SK-N-SH (cell line): ENCODE measurements at regions not wholly inside any gene's neighbourhood (a gene's known extent, or its start where the extent isn't known, plus 50 kb on each side); places are given as distances from the start of the nearest gene placed in this dataset.

Source experiments
- CTCF ChIA-PET: fragments of 300-600, 350-600 bp; formaldehyde crosslinking; extraction: SDS; loops from one replicate; lab custom pipeline; 2021; lab: Yijun Ruan, JAX
- POLR2A ChIA-PET: fragments of 350-600 bp; sonication (Branson Sonifier 250); formaldehyde crosslinking; extraction: SDS; loops from one replicate; lab custom pipeline; 2020; ENCODE audit warnings: antibody characterized with exemption, inconsistent platforms; lab: Yijun Ruan, JAX
- DNase-seq: peaks from one replicate; pipeline ENCODE4 v3.0.0; 2012
- H2AFZ ChIP-seq: fragments of 200-600 bp; sonication (generic); 2 replicates; pipeline ENCODE4 v1.8.1; 2016; ENCODE audit warnings: antibody characterized with exemption, mild to moderate bottlenecking, low read depth
- H3F3A ChIP-seq: fragments of 200-600 bp; sonication (generic); replicated peaks from 2 replicates; pipeline ENCODE3; 2016; ENCODE audit warnings: antibody characterized with exemption, mild to moderate bottlenecking; ENCODE audit not compliant: insufficient read depth
- H3K27ac ChIP-seq, 2 experiments: fragments of 200-500 bp in 1 of 2; fragments of 200-600 bp in 1 of 2; sonication (Bioruptor generic) in 1 of 2; sonication (generic), shearing (Covaris generic) in 1 of 2; 2 replicates each; pipeline versions ENCODE4 v1.5.1 to v1.6.1; 2014 to 2016; ENCODE audit warnings: low read depth in 2 of 2, inconsistent platforms in 1 of 2, low read length in 1 of 2, mild to moderate bottlenecking in 1 of 2, mixed read lengths in 1 of 2
- H3K27me3 ChIP-seq: fragments of 200-600 bp; sonication (generic), shearing (Covaris generic); 2 replicates; pipeline ENCODE4 v1.6.1; 2016; ENCODE audit warnings: mixed run types; ENCODE audit not compliant: insufficient read depth
- H3K36me3 ChIP-seq, 2 experiments: fragments of 200-500 bp in 1 of 2; fragments of 200-600 bp in 1 of 2; sonication (Bioruptor generic) in 1 of 2; sonication (generic) in 1 of 2; replicated peaks in 1 of 2; 2 replicates each; pipeline versions ENCODE3 to v1.5.1; 2014 to 2016; ENCODE audit warnings: low read length in 1 of 2, mild to moderate bottlenecking in 1 of 2; ENCODE audit not compliant: insufficient read depth in 2 of 2, control insufficient read depth in 1 of 2
- H3K4me1 ChIP-seq, 2 experiments: fragments of 200-500 bp in 1 of 2; fragments of 200-600 bp in 1 of 2; sonication (Bioruptor generic) in 1 of 2; sonication (generic), shearing (Covaris generic) in 1 of 2; 2 replicates each; pipeline versions ENCODE4 v1.5.1 to v1.6.1; 2014 to 2016; ENCODE audit warnings: low read depth in 1 of 2, low read length in 1 of 2, mixed run types in 1 of 2; ENCODE audit not compliant: insufficient read depth in 2 of 2, control insufficient read depth in 1 of 2
- H3K4me2 ChIP-seq: fragments of 200-600 bp; sonication (generic), shearing (Covaris generic); 2 replicates; pipeline ENCODE4 v1.6.1; 2017; ENCODE audit warnings: mixed run types
- H3K4me3 ChIP-seq, 2 experiments: fragments of 200-500 bp in 1 of 2; fragments of 200-600 bp in 1 of 2; sonication (Bioruptor generic) in 1 of 2; sonication (generic), shearing (Covaris generic) in 1 of 2; 2 replicates each; pipeline versions ENCODE4 v1.5.1 to v1.8.1; 2014 to 2016; ENCODE audit warnings: low read depth in 2 of 2, inconsistent platforms in 1 of 2, low read length in 1 of 2, mild to moderate bottlenecking in 1 of 2, mixed read lengths in 1 of 2, moderate library complexity in 1 of 2
- H3K79me2 ChIP-seq: fragments of 200-600 bp; sonication (generic); 2 replicates; pipeline ENCODE4 v1.8.1; 2017; ENCODE audit warnings: mild to moderate bottlenecking; ENCODE audit not compliant: insufficient read depth
- H3K9ac ChIP-seq: fragments of 200-600 bp; sonication (generic); 2 replicates; pipeline ENCODE4 v1.6.1; 2017; ENCODE audit warnings: mixed run types
- H3K9me2 ChIP-seq: fragments of 200-600 bp; sonication (generic); 2 replicates; pipeline ENCODE4 v1.6.1; 2017; ENCODE audit warnings: mixed run types
- H3K9me3 ChIP-seq: fragments of 200-600 bp; sonication (generic); 2 replicates; pipeline ENCODE4 v1.6.1; 2017; ENCODE audit warnings: mixed run types, mild to moderate bottlenecking, moderate library complexity
- H4K20me1 ChIP-seq: fragments of 200-600 bp; sonication (generic); 2 replicates; pipeline ENCODE4 v1.6.1; 2017; ENCODE audit warnings: mild to moderate bottlenecking, mixed run types; ENCODE audit not compliant: insufficient read depth
- CHD2 ChIP-seq: fragments of 150-350 bp; IDR thresholded peaks from 2 replicates; pipeline ENCODE4 v1.6.1; 2018; ENCODE audit warnings: low read length; ENCODE audit not compliant: partially characterized antibody
- EP300 ChIP-seq, 2 experiments: IDR thresholded peaks; 2 replicates each; pipeline versions ENCODE4 v1.4.0 to v1.6.1; 2012; ENCODE audit warnings: borderline replicate concordance in 1 of 2, low read depth in 1 of 2, low read length in 1 of 2
- GATA2 ChIP-seq: sonication (generic); formaldehyde crosslinking; IDR thresholded peaks from 2 replicates; pipeline ENCODE4 v1.5.0; 2020; ENCODE audit warnings: mild to moderate bottlenecking, missing genetic modification reagents
- MEF2A ChIP-seq: IDR thresholded peaks from 2 replicates; pipeline ENCODE4 v1.4.0; 2012; ENCODE audit warnings: low read depth, borderline replicate concordance
- MXI1 ChIP-seq: IDR thresholded peaks from 2 replicates; pipeline ENCODE4 v1.6.1; 2012; ENCODE audit warnings: mild to moderate bottlenecking, low read depth, low read length, improper control_type of control experiment
- RAD21 ChIP-seq: IDR thresholded peaks from 2 replicates; pipeline ENCODE4 v1.6.1; 2012; ENCODE audit warnings: mild to moderate bottlenecking, low read length
- RXRA ChIP-seq: IDR thresholded peaks from 2 replicates; pipeline ENCODE4 v1.4.0; 2012; ENCODE audit warnings: low read depth, mild to moderate bottlenecking, borderline replicate concordance
- SIN3A ChIP-seq: IDR thresholded peaks from 2 replicates; pipeline ENCODE4 v1.6.1; 2012; ENCODE audit warnings: low read depth, mild to moderate bottlenecking, low read length, moderate library complexity, borderline replicate concordance
- TAF1 ChIP-seq: IDR thresholded peaks from 2 replicates; pipeline ENCODE4 v1.6.1; 2012; ENCODE audit warnings: low read depth, mild to moderate bottlenecking, low read length, moderate library complexity, borderline replicate concordance
- TCF12 ChIP-seq: IDR thresholded peaks from 2 replicates; pipeline ENCODE4 v1.4.0; 2012
- TEAD4 ChIP-seq: IDR thresholded peaks from 2 replicates; pipeline ENCODE4 v1.4.0; 2012; ENCODE audit warnings: mild to moderate bottlenecking, borderline replicate concordance; ENCODE audit not compliant: insufficient read depth
- WGBS: methylation state at CpG from one replicate; pipeline ENCODE4 v1.1.6; 2017; ENCODE audit warnings: low lambda C conversion rate; 5-methylcytosine and 5-hydroxymethylcytosine counted together
- TF ChIP-seq, protein P1 (sequence below): fragments of 150-350 bp; IDR thresholded peaks from 2 replicates; pipeline ENCODE4 v1.6.1; 2016; ENCODE audit warnings: mild to moderate bottlenecking, low read depth, low read length
- TF ChIP-seq, protein P2 (sequence below): IDR thresholded peaks from 2 replicates; pipeline ENCODE4 v1.4.0; 2012; ENCODE audit warnings: low read depth, borderline replicate concordance
- TF ChIP-seq, protein P3 (sequence below): IDR thresholded peaks from 2 replicates; pipeline ENCODE4 v1.4.0; 2012; ENCODE audit warnings: low read depth
- TF ChIP-seq, protein P4 (sequence below): fragments of 150-350 bp; IDR thresholded peaks from 2 replicates; pipeline ENCODE4 v1.6.1; 2017; ENCODE audit warnings: antibody characterized with exemption, low read length, low read depth, borderline replicate concordance
- TF ChIP-seq, protein P5 (sequence below): IDR thresholded peaks from 2 replicates; pipeline ENCODE4; 2012
- TF ChIP-seq, protein P6 (sequence below): IDR thresholded peaks from 2 replicates; pipeline ENCODE4 v1.6.1; 2012; ENCODE audit warnings: mild to moderate bottlenecking, low read depth, low read length, moderate library complexity

DNA sequence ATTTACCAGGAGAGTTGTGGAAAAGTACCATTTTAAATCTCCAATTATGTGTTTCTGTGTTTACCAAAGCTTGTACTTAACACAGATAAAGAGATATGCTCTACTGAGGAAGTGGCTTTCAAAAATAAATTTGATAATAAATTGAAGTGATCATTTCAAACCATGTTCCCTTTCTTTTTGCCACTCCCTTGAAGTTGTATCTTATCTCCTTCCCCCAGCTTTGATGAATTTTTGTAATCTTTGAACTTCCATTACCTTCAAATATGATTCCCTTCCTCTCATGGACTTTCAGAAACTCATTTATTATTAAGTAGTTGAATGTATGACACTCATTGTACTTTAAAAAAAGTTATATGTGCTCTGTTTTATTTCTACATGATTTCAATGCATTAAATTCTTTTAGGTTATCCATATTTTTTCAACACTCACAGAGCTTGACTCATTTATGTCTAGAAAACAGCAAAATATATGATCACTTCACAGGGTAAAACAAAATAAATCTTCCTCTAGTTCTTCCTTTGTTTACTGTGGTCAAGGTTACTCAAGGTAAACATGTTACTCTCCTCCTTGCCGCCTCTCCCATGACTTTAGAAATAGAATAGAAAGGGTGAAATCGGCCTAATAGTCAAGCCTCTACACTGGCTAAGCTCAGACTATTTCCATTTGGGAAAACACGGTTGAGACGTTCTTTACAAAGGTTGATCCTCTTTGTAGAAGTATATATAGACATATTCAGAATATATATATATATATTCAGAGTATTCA is 251.2 kb upstream of the SPRY2 start:
- WGBS, result 82% methylated on average over 4 of the region's 4 CpGs
- Histone ChIP-seq H3K4me3 (no peak overlapping the region), H3K9me3 (no peaks in the 10 kb centered on the region), H3K36me3 (no peaks in the 10 kb centered on the region), H3K9me2 (no peaks in the 10 kb centered on the region)
- no peak for DNase-seq
- POLR2A ChIA-PET, result no interaction called here
- TF ChIP-seq TEAD4 (no peak), TCF12 (no peak), SIN3A (no peak), MEF2A (no peak), CHD2 (no peak), GATA2 (CRISPR knock-in tag) (no peak), RAD21 (no peak), RXRA (no peak), MXI1 (no peak), TAF1 (no peak), EP300 (IDR thresholded peaks at IDR 0.05; ENCODE audit: borderline replicate concordance in 1 of 2, low read depth in 1 of 2, low read length in 1 of 2) (no peak)
- TF ChIP-seq, protein P1, sequence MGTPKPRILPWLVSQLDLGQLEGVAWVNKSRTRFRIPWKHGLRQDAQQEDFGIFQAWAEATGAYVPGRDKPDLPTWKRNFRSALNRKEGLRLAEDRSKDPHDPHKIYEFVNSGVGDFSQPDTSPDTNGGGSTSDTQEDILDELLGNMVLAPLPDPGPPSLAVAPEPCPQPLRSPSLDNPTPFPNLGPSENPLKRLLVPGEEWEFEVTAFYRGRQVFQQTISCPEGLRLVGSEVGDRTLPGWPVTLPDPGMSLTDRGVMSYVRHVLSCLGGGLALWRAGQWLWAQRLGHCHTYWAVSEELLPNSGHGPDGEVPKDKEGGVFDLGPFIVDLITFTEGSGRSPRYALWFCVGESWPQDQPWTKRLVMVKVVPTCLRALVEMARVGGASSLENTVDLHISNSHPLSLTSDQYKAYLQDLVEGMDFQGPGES, result no peak
- TF ChIP-seq, protein P2, sequence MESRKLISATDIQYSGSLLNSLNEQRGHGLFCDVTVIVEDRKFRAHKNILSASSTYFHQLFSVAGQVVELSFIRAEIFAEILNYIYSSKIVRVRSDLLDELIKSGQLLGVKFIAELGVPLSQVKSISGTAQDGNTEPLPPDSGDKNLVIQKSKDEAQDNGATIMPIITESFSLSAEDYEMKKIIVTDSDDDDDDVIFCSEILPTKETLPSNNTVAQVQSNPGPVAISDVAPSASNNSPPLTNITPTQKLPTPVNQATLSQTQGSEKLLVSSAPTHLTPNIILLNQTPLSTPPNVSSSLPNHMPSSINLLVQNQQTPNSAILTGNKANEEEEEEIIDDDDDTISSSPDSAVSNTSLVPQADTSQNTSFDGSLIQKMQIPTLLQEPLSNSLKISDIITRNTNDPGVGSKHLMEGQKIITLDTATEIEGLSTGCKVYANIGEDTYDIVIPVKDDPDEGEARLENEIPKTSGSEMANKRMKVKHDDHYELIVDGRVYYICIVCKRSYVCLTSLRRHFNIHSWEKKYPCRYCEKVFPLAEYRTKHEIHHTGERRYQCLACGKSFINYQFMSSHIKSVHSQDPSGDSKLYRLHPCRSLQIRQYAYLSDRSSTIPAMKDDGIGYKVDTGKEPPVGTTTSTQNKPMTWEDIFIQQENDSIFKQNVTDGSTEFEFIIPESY, result no peak
- TF ChIP-seq, protein P3, sequence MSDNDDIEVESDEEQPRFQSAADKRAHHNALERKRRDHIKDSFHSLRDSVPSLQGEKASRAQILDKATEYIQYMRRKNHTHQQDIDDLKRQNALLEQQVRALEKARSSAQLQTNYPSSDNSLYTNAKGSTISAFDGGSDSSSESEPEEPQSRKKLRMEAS, result no peak
- TF ChIP-seq, protein P4, sequence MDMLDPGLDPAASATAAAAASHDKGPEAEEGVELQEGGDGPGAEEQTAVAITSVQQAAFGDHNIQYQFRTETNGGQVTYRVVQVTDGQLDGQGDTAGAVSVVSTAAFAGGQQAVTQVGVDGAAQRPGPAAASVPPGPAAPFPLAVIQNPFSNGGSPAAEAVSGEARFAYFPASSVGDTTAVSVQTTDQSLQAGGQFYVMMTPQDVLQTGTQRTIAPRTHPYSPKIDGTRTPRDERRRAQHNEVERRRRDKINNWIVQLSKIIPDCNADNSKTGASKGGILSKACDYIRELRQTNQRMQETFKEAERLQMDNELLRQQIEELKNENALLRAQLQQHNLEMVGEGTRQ, result no peak
- TF ChIP-seq, protein P5, sequence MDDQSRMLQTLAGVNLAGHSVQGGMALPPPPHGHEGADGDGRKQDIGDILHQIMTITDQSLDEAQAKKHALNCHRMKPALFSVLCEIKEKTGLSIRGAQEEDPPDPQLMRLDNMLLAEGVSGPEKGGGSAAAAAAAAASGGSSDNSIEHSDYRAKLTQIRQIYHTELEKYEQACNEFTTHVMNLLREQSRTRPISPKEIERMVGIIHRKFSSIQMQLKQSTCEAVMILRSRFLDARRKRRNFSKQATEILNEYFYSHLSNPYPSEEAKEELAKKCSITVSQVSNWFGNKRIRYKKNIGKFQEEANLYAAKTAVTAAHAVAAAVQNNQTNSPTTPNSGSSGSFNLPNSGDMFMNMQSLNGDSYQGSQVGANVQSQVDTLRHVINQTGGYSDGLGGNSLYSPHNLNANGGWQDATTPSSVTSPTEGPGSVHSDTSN, result no peak
- TF ChIP-seq, protein P6, sequence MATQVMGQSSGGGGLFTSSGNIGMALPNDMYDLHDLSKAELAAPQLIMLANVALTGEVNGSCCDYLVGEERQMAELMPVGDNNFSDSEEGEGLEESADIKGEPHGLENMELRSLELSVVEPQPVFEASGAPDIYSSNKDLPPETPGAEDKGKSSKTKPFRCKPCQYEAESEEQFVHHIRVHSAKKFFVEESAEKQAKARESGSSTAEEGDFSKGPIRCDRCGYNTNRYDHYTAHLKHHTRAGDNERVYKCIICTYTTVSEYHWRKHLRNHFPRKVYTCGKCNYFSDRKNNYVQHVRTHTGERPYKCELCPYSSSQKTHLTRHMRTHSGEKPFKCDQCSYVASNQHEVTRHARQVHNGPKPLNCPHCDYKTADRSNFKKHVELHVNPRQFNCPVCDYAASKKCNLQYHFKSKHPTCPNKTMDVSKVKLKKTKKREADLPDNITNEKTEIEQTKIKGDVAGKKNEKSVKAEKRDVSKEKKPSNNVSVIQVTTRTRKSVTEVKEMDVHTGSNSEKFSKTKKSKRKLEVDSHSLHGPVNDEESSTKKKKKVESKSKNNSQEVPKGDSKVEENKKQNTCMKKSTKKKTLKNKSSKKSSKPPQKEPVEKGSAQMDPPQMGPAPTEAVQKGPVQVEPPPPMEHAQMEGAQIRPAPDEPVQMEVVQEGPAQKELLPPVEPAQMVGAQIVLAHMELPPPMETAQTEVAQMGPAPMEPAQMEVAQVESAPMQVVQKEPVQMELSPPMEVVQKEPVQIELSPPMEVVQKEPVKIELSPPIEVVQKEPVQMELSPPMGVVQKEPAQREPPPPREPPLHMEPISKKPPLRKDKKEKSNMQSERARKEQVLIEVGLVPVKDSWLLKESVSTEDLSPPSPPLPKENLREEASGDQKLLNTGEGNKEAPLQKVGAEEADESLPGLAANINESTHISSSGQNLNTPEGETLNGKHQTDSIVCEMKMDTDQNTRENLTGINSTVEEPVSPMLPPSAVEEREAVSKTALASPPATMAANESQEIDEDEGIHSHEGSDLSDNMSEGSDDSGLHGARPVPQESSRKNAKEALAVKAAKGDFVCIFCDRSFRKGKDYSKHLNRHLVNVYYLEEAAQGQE, result no peak
- TF ChIP-seq, all 33 proteins: peak for 0
- Histone ChIP-seq H4K20me1 (no peaks in the 10 kb centered on the region), H3K4me2 (no peak overlapping the region), H3K9ac (no peak overlapping the region), H3K27ac (no peak overlapping the region), H3K27me3 (no peaks in the 10 kb centered on the region), H2AFZ (no peak overlapping the region), H3F3A (no peaks in the 10 kb centered on the region), H3K4me1 (no peaks in the 10 kb centered on the region), H3K79me2 (no peaks in the 10 kb centered on the region)
- CTCF ChIA-PET, result interaction anchor here (1.4 kb wide), 1 partner anchor 249 kb away, joined by 4 read pairs; no protein-coding TSS in a partner anchor
